ENCODE measurements at regions not wholly inside any gene's neighbourhood (a gene's known extent, or its start where the extent isn't known, plus 50 kb on each side); places are given as distances from the start of the nearest gene placed in this dataset.

- TF ChIP-seq ZNF597 (CRISPR knock-in tag; IDR thresholded peaks at IDR 0.05) (no peak), RARG (CRISPR knock-in tag; IDR thresholded peaks at IDR 0.05; ENCODE audit: low read depth) (no peak), ZBTB46 (CRISPR knock-in tag; IDR thresholded peaks at IDR 0.05; ENCODE audit: borderline replicate concordance) (no peak), ZNF225 (CRISPR knock-in tag; IDR thresholded peaks at IDR 0.05) (no peak), MED13 (CRISPR knock-in tag; IDR thresholded peaks at IDR 0.05) (no peak), RFXANK (CRISPR knock-in tag; IDR thresholded peaks at IDR 0.05) (no peak), GPBP1L1 (CRISPR knock-in tag; IDR thresholded peaks at IDR 0.05) (no peak), KLF12 (CRISPR knock-in tag; IDR thresholded peaks at IDR 0.05; ENCODE audit: borderline replicate concordance) (no peak), ZNF160 (CRISPR knock-in tag; IDR thresholded peaks at IDR 0.05) (no peak), FOXO4 (CRISPR knock-in tag; conservative IDR thresholded peaks at IDR 0.05) (no peak), ZNF713 (CRISPR knock-in tag; IDR thresholded peaks at IDR 0.05) (no peak), PLSCR1 (CRISPR knock-in tag; IDR thresholded peaks at IDR 0.05; ENCODE audit: borderline replicate concordance) (no peak), ZNF337 (CRISPR knock-in tag; IDR thresholded peaks at IDR 0.05; ENCODE audit: borderline replicate concordance, low read depth) (no peak), ZNF143 (CRISPR knock-in tag; IDR thresholded peaks at IDR 0.05) (peak; percentile 70)
Measured at GRCh38 chr1:56432166-56432971, 147.0 kb downstream of the PLPP3 start (continued).
